Suprapubic skin (tissue), 3 donors: ENCODE measurements at regions not wholly inside any gene's neighbourhood (a gene's known extent, or its start where the extent isn't known, plus 50 kb on each side); places are given as distances from the start of the nearest gene placed in this dataset.

Experiments
- POLR2A ChIP-seq, 2 donors: fragments of 450-650 bp; IDR thresholded peaks; one replicate each; pipeline ENCODE4 v1.6.1; 2017; ENCODE audit warnings: antibody characterized with exemption in 2 of 2, mild to moderate bottlenecking in 2 of 2, moderate library complexity in 2 of 2
- TF ChIP-seq, protein P1 (sequence below), 2 donors: fragments of 200-600 bp in 1 of 2; fragments of 450-650 bp in 1 of 2; sonication (generic) in 1 of 2; IDR thresholded peaks; one replicate each; pipeline ENCODE4 v1.5.1; 2016 to 2019; ENCODE audit warnings: antibody characterized with exemption in 2 of 2, mild to moderate bottlenecking in 1 of 2, moderate library complexity in 1 of 2

- TF ChIP-seq, protein P1, sequence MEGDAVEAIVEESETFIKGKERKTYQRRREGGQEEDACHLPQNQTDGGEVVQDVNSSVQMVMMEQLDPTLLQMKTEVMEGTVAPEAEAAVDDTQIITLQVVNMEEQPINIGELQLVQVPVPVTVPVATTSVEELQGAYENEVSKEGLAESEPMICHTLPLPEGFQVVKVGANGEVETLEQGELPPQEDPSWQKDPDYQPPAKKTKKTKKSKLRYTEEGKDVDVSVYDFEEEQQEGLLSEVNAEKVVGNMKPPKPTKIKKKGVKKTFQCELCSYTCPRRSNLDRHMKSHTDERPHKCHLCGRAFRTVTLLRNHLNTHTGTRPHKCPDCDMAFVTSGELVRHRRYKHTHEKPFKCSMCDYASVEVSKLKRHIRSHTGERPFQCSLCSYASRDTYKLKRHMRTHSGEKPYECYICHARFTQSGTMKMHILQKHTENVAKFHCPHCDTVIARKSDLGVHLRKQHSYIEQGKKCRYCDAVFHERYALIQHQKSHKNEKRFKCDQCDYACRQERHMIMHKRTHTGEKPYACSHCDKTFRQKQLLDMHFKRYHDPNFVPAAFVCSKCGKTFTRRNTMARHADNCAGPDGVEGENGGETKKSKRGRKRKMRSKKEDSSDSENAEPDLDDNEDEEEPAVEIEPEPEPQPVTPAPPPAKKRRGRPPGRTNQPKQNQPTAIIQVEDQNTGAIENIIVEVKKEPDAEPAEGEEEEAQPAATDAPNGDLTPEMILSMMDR (IDR thresholded peaks at IDR 0.05), result no peak
- TF ChIP-seq POLR2A (IDR thresholded peaks at IDR 0.05), result no peak
Measured at GRCh38 chr2:107374249-107374648, 452.4 kb upstream of the RGPD4 start.
